DOHH2 (cell line): ENCODE measurements at regions not wholly inside any gene's neighbourhood (a gene's known extent, or its start where the extent isn't known, plus 50 kb on each side); places are given as distances from the start of the nearest gene placed in this dataset.

ENCODE experiments used
- H3F3A ChIP-seq: fragments of 200-600 bp; sonication (generic), shearing (Covaris generic); 2 replicates; pipeline ENCODE4 v1.6.0; 2016; ENCODE audit warnings: antibody characterized with exemption, mild to moderate bottlenecking; ENCODE audit not compliant: control insufficient read depth, insufficient read depth
- H3K27ac ChIP-seq: fragments of 200-600 bp; sonication (generic); 2 replicates; pipeline ENCODE4 v1.5.1; 2014; ENCODE audit warnings: low read depth, mild to moderate bottlenecking, low read length, moderate library complexity
- H3K27me3 ChIP-seq: fragments of 200-600 bp; sonication (generic); 2 replicates; pipeline ENCODE4 v1.6.1; 2014; ENCODE audit warnings: mild to moderate bottlenecking, low read length, mixed read lengths; ENCODE audit not compliant: control insufficient read depth
- H3K36me3 ChIP-seq: fragments of 200-600 bp; sonication (generic); 2 replicates; pipeline ENCODE4 v1.6.1; 2014; ENCODE audit warnings: mild to moderate bottlenecking, low read length, moderate library complexity, mixed read lengths; ENCODE audit not compliant: control insufficient read depth
- H3K4me1 ChIP-seq: fragments of 200-600 bp; sonication (generic); 2 replicates; pipeline ENCODE4 v1.6.1; 2014; ENCODE audit warnings: mild to moderate bottlenecking, low read length, mixed read lengths; ENCODE audit not compliant: control insufficient read depth
- H3K4me2 ChIP-seq: fragments of 200-600 bp; sonication (generic); 2 replicates; pipeline ENCODE4 v1.6.0; 2014; ENCODE audit warnings: mild to moderate bottlenecking, low read length, moderate library complexity
- H3K4me3 ChIP-seq: fragments of 200-600 bp; sonication (generic); 2 replicates; pipeline ENCODE4 v1.5.1; 2014; ENCODE audit warnings: mild to moderate bottlenecking, low read length, mixed read lengths
- H3K79me2 ChIP-seq: fragments of 200-600 bp; sonication (generic); 2 replicates; pipeline ENCODE4 v1.6.1; 2014; ENCODE audit warnings: mild to moderate bottlenecking, low read length, mixed read lengths; ENCODE audit not compliant: control insufficient read depth
- H3K9me2 ChIP-seq: fragments of 200-600 bp; sonication (generic); replicated peaks from 2 replicates; pipeline ENCODE4 v1.6.1; 2014; ENCODE audit warnings: mild to moderate bottlenecking, low read length, mixed read lengths; ENCODE audit not compliant: control insufficient read depth
- H3K9me3 ChIP-seq: fragments of 200-600 bp; sonication (generic); 2 replicates; pipeline ENCODE4 v1.6.1; 2014; ENCODE audit warnings: antibody characterized with exemption, low read length, mixed read lengths; ENCODE audit not compliant: control insufficient read depth, insufficient read depth
- H4K20me1 ChIP-seq: fragments of 200-600 bp; sonication (generic); 2 replicates; pipeline ENCODE4 v1.6.0; 2014; ENCODE audit warnings: low read depth, mild to moderate bottlenecking, antibody characterized with exemption, low read length, moderate library complexity; ENCODE audit not compliant: control insufficient read depth, insufficient read depth
- EZH2phosphoT487 ChIP-seq: fragments of 200-600 bp; sonication (generic); IDR thresholded peaks from 2 replicates; pipeline ENCODE4 v1.6.1; 2017; ENCODE audit warnings: borderline replicate concordance, mild to moderate bottlenecking, antibody characterized with exemption, low read length, moderate library complexity, mixed read lengths
- TF ChIP-seq, protein P1 (sequence below): fragments of 200-600 bp; sonication (generic); IDR thresholded peaks from one replicate; pipeline ENCODE4 v1.5.1; 2014; ENCODE audit warnings: antibody characterized with exemption, mild to moderate bottlenecking, low read depth, low read length; ENCODE audit not compliant: poor library complexity, severe bottlenecking

DNA sequence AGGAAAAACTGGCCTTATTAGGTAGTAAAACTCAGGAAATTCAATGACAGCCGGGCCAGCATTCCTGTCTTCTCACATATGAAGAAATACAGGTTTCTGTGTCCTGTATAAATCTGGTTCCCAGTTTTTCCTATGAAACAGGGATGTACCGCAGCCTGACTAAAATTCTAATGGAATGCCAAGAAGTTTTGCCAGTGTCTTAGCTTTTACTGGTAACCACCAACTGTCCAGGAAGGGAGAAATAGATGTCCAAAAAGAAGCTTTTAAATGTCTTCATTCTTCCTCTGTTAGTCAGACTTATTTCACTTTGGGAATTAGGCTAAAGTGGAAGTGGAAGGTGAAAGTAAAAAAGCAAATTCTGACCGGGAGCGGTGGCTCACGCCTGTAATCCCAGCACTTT is 108.0 kb upstream of the TBL1X start:
- Histone ChIP-seq H3K79me2 (no peaks in the 10 kb centered on the region), H3K4me1 (peaks cover 19% of the 10 kb centered on the region)
- TF ChIP-seq, protein P1, sequence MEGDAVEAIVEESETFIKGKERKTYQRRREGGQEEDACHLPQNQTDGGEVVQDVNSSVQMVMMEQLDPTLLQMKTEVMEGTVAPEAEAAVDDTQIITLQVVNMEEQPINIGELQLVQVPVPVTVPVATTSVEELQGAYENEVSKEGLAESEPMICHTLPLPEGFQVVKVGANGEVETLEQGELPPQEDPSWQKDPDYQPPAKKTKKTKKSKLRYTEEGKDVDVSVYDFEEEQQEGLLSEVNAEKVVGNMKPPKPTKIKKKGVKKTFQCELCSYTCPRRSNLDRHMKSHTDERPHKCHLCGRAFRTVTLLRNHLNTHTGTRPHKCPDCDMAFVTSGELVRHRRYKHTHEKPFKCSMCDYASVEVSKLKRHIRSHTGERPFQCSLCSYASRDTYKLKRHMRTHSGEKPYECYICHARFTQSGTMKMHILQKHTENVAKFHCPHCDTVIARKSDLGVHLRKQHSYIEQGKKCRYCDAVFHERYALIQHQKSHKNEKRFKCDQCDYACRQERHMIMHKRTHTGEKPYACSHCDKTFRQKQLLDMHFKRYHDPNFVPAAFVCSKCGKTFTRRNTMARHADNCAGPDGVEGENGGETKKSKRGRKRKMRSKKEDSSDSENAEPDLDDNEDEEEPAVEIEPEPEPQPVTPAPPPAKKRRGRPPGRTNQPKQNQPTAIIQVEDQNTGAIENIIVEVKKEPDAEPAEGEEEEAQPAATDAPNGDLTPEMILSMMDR: no peak
- TF ChIP-seq EZH2phosphoT487: no peak

DNA sequence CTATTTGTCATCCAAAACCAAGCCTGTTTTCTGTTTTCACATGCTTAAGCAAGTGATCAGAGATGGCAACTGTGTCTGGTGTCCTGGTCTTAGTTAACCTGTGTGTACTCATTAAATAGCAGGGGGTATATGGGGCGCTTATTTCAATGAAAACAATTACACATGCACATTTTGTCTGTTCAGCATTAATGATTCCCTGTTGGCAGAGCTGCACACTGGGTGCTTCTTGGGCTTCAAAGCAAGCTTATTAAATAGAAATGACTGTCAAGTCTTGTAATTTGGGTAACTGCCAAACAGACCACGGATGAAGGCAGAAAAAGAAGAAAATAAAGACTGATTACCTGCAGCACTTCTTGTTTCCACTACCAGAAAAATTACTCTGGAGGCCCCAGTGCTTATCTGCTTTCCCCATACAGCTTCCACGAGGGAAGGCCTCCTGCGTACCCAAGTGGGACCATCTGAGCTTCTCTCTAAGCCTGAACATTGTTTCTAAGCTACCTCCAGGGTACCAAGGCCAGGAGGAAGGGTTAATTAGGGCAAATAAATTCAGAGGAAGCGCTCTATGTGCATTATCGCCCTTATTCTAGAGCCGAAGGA is 107.2 kb upstream of the TBL1X start:
- Histone ChIP-seq H3K4me1 (peaks cover 11% of the 10 kb centered on the region), H3K36me3 (no peaks in the 10 kb centered on the region), H3K79me2 (no peaks in the 10 kb centered on the region), H3K27me3 (no peaks in the 10 kb centered on the region), H3K4me2 (no peak overlapping the region), H3K4me3 (no peak overlapping the region), H4K20me1 (no peaks in the 10 kb centered on the region), H3F3A (no peaks in the 10 kb centered on the region), H3K27ac (no peak overlapping the region), H3K9me3 (no peaks in the 10 kb centered on the region), H3K9me2 (no peaks in the 10 kb centered on the region)
- no peak for TF ChIP-seq EZH2phosphoT487
- TF ChIP-seq, protein P1: no peak

More for the DNA sequence above, 108.0 kb upstream of the TBL1X start:
- Histone ChIP-seq H3K4me3 (no peak overlapping the region), H3K36me3 (no peaks in the 10 kb centered on the region), H3K4me2 (no peak overlapping the region), H3K9me3 (no peaks in the 10 kb centered on the region), H3K9me2 (no peaks in the 10 kb centered on the region), H4K20me1 (no peaks in the 10 kb centered on the region), H3K27me3 (no peaks in the 10 kb centered on the region), H3F3A (peaks cover 6% of the 10 kb centered on the region), H3K27ac (no peak overlapping the region)

DNA sequence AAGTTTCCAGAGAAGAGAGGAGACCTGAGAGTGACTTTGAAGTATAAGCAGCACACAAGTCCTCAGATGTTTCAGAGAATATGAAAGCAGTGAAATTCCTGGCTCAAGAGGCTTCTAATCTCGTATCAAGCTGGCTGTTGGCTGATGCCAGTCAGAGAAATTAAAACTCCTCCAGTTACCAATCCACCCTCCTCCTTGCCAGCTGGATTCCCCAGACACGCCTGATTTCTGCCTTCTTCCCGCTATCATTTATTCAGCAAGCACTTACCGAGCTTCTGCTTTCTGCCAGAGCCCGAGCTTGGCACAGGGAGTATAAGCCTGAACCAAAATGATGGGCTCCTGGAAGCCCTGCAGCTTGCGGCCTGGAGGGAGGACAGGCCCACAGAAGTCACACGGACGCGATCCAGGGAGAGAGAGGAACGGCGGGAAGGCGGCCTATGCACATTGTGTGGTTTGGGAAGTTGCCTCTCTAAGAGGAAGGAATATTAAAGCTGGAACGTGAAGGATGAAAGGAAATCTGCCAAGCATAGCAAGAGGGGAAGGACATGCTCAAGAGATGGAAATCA is 102.4 kb upstream of the TBL1X start:
- Histone ChIP-seq H3K27ac (no peak overlapping the region), H3K36me3 (no peaks in the 10 kb centered on the region), H3K4me2 (no peak overlapping the region), H3K27me3 (no peaks in the 10 kb centered on the region), H3K79me2 (no peaks in the 10 kb centered on the region), H3K4me3 (no peak overlapping the region), H3K9me2 (no peaks in the 10 kb centered on the region), H3K4me1 (no peaks in the 10 kb centered on the region), H3F3A (no peaks in the 10 kb centered on the region), H3K9me3 (no peaks in the 10 kb centered on the region), H4K20me1 (no peaks in the 10 kb centered on the region)
- TF ChIP-seq EZH2phosphoT487: no peak
- TF ChIP-seq, protein P1: no peak
